HepG2 (cell line): ENCODE measurements at regions not wholly inside any gene's neighbourhood (a gene's known extent, or its start where the extent isn't known, plus 50 kb on each side); places are given as distances from the start of the nearest gene placed in this dataset.

Experiments used
- ARNT ChIP-seq: fragments of 450-650 bp; IDR thresholded peaks from 2 replicates; pipeline ENCODE4 v1.6.1; 2017
- CHD2 ChIP-seq: IDR thresholded peaks from 2 replicates; pipeline ENCODE4 v1.6.1; 2011; ENCODE audit warnings: low read depth, low read length, improper control_type of control experiment
- FOXK2 ChIP-seq: fragments of 450-650 bp; IDR thresholded peaks from 2 replicates; pipeline ENCODE4 v1.6.1; 2016
- KDM1A ChIP-seq: IDR thresholded peaks from 2 replicates; pipeline ENCODE4 v1.6.1; 2016; ENCODE audit warnings: missing compliant biosample characterization
- POLR2A ChIP-seq, 2 experiments: IDR thresholded peaks; 2 replicates each; pipeline ENCODE4 v1.6.1; 2011; ENCODE audit warnings: low read depth in 2 of 2, low read length in 2 of 2, mild to moderate bottlenecking in 1 of 2, moderate library complexity in 1 of 2; ENCODE audit not compliant: insufficient read depth in 1 of 2
- TAF1 ChIP-seq: sonication (generic); formaldehyde crosslinking; IDR thresholded peaks from 2 replicates; pipeline ENCODE4 v1.4.0; 2020; ENCODE audit warnings: missing genetic modification reagents
- TF ChIP-seq, protein P1 (sequence below): IDR thresholded peaks from 2 replicates; pipeline ENCODE4 v1.6.1; 2012; ENCODE audit warnings: inconsistent platforms
- TF ChIP-seq, protein P2 (sequence below), 2 experiments: sonication (generic) in 1 of 2; formaldehyde crosslinking in 1 of 2; IDR thresholded peaks; 2 replicates each; pipeline versions ENCODE4 v1.4.0 to v1.6.1; 2018 to 2020; ENCODE audit warnings: missing genetic modification reagents in 2 of 2, borderline replicate concordance in 1 of 2, low read depth in 1 of 2, mild to moderate bottlenecking in 1 of 2, missing biosample characterization in 1 of 2

DNA sequence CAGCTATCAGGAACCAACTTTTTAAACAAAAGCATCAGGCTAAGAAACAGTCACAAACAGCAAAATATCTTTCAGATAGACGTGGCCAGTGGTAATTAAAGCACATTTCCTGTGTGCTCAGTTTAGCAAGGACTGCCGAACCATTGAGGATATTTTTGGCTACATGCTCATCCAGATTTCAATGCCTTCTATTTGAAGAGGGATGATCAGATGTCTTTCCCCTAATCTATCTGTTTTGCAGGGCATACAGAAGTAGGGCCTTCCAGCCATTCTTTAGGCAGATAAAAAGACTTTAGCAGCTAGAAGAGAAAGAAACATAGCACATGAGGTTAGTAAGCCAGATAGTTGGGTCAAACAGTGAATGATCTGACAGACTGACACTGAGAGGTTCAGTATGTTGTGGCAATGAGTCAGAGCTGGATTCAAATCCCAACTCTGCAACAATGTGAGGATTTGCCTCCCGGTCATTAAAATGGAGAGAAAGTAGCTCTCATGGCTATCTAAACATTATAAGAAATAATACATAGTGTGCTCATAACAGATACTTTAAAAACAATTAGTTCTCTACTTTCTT, 100.0 kb upstream of the PRKG2 start:
- TF ChIP-seq ARNT = no peak
- TF ChIP-seq, protein P1, sequence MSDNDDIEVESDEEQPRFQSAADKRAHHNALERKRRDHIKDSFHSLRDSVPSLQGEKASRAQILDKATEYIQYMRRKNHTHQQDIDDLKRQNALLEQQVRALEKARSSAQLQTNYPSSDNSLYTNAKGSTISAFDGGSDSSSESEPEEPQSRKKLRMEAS = no peak
- TF ChIP-seq, protein P2, sequence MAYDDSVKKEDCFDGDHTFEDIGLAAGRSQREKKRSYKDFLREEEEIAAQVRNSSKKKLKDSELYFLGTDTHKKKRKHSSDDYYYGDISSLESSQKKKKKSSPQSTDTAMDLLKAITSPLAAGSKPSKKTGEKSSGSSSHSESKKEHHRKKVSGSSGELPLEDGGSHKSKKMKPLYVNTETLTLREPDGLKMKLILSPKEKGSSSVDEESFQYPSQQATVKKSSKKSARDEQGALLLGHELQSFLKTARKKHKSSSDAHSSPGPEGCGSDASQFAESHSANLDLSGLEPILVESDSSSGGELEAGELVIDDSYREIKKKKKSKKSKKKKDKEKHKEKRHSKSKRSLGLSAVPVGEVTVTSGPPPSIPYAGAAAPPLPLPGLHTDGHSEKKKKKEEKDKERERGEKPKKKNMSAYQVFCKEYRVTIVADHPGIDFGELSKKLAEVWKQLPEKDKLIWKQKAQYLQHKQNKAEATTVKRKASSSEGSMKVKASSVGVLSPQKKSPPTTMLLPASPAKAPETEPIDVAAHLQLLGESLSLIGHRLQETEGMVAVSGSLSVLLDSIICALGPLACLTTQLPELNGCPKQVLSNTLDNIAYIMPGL (CRISPR knock-in tag; IDR thresholded peaks at IDR 0.05; ENCODE audit: borderline replicate concordance in 1 of 2, low read depth in 1 of 2) = no peak
- TF ChIP-seq TAF1 (CRISPR knock-in tag) = no peak
- TF ChIP-seq POLR2A (IDR thresholded peaks at IDR 0.05; ENCODE audit: insufficient read depth in 1 of 2, low read depth in 2 of 2, low read length in 2 of 2) = no peak
- no peak for TF ChIP-seq CHD2
- TF ChIP-seq KDM1A = no peak
- TF ChIP-seq FOXK2 = no peak
